Suprapubic skin (tissue), 4 donors: ENCODE measurements at regions not wholly inside any gene's neighbourhood (a gene's known extent, or its start where the extent isn't known, plus 50 kb on each side); places are given as distances from the start of the nearest gene placed in this dataset.

Source experiments
- EP300 ChIP-seq: sonication (generic); formaldehyde crosslinking; IDR thresholded peaks from one replicate; pipeline ENCODE4 v1.6.1; 2017; ENCODE audit warnings: antibody characterized with exemption
- POLR2A ChIP-seq, 2 donors: fragments of 450-650 bp; IDR thresholded peaks; one replicate each; pipeline ENCODE4 v1.6.1; 2017; ENCODE audit warnings: antibody characterized with exemption in 2 of 2, mild to moderate bottlenecking in 2 of 2, moderate library complexity in 2 of 2
- POLR2AphosphoS5 ChIP-seq, 3 donors: sonication (generic); formaldehyde crosslinking; IDR thresholded peaks; one replicate each; pipeline ENCODE4 v1.6.1; 2017; ENCODE audit warnings: antibody characterized with exemption in 3 of 3
- TF ChIP-seq, protein P1 (sequence below), 2 donors: fragments of 200-600 bp in 1 of 2; fragments of 450-650 bp in 1 of 2; sonication (generic) in 1 of 2; IDR thresholded peaks; one replicate each; pipeline ENCODE4 v1.5.1; 2016 to 2019; ENCODE audit warnings: antibody characterized with exemption in 2 of 2, mild to moderate bottlenecking in 1 of 2, moderate library complexity in 1 of 2

DNA sequence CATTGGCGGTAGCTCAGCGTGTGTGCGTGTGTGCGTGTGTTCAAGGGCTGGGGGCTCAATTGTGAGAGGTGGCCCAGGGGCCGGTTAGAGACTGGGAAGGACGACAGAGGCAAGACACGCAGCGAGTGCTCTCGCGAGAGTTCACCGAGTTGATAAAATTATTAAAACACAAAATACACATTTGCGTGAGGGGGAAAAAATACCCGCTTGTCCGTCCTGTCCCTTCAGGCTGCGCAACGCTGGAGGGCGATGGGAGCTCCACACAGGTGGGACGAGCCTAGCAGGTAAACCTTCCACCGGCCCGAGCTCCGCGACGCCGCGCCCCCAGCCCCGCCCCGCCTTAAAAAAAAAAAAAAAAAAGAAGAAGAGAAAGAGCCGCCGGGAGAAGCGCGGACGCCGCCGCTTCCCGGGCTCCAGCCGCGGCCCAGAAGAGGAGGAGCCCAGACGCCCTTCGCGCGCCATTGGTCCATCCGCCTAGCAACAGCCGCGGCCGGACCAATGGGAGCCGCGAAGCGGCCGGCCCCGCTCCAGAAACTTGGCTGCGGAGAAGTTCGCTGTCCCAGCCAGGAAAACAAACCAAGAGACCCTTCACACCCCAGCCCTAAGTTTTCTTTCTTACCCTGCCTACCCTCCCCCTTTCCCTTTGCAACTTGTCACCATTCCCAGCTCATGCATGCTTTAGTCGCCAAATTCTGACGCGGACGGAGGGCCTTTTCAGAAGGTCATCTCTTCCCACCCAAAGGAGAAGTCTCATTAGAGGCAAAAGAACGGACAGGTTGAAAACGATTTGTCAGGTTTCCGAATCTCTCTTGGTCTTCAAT, 169.9 kb upstream of the MAF start:
- TF ChIP-seq POLR2A (IDR thresholded peaks at IDR 0.05) (no peak), POLR2AphosphoS5 (IDR thresholded peaks at IDR 0.05) (no peak), EP300 (no peak)
- TF ChIP-seq, protein P1, sequence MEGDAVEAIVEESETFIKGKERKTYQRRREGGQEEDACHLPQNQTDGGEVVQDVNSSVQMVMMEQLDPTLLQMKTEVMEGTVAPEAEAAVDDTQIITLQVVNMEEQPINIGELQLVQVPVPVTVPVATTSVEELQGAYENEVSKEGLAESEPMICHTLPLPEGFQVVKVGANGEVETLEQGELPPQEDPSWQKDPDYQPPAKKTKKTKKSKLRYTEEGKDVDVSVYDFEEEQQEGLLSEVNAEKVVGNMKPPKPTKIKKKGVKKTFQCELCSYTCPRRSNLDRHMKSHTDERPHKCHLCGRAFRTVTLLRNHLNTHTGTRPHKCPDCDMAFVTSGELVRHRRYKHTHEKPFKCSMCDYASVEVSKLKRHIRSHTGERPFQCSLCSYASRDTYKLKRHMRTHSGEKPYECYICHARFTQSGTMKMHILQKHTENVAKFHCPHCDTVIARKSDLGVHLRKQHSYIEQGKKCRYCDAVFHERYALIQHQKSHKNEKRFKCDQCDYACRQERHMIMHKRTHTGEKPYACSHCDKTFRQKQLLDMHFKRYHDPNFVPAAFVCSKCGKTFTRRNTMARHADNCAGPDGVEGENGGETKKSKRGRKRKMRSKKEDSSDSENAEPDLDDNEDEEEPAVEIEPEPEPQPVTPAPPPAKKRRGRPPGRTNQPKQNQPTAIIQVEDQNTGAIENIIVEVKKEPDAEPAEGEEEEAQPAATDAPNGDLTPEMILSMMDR (IDR thresholded peaks at IDR 0.05): no peak
